KG1 (cell line): ENCODE measurements at regions not wholly inside any gene's neighbourhood (a gene's known extent, or its start where the extent isn't known, plus 50 kb on each side); places are given as distances from the start of the nearest gene placed in this dataset.
A peak's percentile ranks its signal among the peaks of the same experiment; 100 is the strongest.
"Not testable (repeated sequence)": the region's sequence is repeated elsewhere in the genome, so short reads cannot be mapped to it uniquely, and the experiment has no call there.

Source experiments
- DNase-seq: peaks from one replicate; lab custom pipeline; 2025; lab: John Stamatoyannopoulos, UW

DNA sequence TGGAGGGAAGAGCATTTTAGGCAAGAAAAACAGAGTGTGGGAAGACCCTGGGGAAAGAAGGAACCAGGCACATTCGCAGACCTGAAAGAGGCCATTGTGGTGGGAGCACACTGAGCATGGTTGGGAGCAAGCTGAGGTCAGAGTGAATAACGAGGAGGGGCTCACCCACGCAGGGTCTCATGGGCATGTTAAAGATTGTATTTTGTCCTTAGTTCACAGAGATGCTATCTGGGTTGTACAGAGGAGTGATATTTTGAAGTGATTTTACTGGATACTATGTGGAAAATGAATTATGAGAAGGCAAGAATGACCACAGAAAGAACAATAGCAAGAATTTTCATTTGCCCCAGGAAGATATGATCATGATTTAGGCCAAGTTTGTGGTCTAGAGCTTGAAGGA, 578.3 kb upstream of the NR5A2 start:
- no peak for DNase-seq

DNA sequence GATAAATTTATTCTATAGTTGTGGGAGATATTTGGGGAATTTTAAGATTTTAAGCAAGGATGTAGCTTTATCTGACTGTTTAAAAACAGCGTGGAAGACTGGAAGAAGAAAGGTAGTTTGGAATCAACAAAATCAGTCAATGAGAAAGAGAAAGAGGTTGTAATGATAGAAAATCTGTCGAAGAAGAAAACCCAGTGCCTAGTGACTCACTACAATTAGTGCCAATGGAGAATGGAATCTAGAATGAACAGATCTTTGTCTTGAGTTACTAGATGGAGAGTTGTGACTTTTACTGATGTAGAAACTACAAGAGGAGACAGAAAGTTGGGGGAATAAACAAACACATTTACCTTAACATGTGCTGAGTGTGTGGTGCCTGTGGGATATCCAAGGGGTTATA, 577.8 kb upstream of the NR5A2 start:
- DNase-seq: no peak

DNA sequence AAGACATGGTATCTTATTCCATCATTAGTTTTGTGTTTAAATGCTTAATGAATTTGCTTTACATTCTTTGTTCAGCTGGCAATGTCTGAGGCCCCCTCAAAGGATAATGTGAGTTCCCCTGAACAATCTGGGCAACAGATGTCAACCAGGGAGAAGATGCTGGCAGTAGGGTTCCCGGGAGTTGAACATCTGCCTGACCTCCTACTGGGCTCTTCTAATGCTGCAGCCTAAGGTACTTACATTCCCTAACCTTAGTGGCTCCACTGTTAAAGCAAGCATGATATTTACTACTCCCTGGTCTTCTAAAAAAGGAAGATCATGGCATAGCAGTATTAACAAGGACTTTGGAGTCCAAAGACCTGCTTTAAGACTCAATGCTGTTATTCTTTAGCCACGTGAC, 574.9 kb upstream of the NR5A2 start:
- no peak for DNase-seq

DNA sequence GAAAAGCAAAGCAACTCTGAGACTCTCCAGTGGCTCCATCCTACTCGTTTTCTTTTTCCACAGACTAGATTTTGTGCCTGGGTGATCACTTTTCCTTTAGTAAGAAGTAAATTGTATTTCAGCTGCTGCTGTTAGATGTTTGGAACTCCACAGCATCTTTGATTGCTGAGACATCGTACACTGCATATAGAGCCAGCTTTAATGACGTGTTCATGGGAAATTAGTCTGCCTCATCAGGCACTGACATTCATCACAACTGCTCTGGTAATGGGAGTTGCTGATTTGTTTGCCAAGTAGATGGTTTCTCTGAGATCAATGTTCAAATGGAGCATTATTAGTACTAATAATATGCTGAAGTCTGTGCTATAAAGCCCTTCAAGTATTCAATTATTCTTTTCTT, 573.8 kb upstream of the NR5A2 start:
- DNase-seq: no peak

DNA sequence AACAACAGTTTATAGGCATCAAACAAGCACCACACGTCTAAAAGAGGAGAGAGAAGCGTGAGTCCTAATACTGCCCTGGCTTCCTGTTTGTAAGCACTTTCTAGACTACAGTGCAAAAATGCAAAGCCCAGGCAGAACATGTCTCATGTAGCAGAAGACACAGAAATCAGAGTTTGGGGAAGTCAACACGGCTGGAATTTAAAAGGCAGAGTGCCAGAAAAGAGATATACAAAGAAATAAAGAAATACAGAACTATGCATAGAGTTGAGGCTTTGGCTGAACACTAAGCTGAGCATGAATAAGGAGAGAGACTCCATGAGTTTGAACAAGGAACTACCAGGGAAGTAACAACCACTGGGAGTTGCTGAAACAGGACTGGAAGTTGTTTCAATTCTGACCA, 566.6 kb upstream of the NR5A2 start:
- no peak for DNase-seq

DNA sequence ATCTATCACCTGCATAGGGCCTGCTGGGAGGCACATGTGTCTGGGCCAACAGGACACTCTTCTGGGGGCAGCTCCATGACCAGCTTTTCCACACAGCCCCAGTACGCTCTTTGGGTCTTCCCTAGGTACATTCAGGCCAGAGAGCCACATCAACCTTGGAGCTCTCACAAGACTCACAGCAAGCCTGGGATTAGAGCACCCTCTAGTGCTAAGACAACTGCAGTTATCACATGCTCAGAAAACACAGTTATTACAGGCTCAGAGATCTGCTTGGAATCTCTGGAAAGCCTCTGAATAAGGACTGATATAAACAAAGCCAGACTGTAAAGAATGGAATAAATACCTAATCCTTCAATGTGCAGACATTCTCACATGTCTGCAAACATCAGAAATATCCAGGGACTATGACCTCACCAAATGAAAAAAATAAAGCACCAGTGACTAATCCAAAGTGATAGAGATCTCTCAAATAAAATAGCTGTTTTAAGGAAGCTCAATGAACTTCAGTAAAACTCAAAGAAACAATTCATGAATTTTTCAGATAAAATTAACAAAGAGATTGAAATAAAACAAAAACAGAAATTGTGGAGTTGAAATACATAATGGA, 563.9 kb upstream of the NR5A2 start:
- DNase-seq: peak; percentile 8

DNA sequence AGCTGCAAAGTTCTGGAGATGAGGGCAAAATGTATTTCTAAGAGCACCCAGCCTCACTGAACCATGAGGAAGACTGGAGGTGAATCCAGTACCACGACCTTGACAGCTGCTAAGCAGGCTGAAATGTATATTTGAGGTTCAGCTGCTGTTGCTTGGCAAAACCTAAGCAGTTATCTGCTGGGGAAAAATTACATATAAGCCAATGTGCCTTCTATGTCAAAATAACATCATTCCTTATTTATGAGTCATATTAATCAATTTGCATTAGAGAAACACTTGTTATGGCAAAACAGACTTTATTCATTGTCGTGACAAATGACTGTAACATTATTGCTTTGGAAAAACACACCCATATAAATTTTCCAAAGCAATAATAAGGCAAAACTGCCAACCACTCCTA, 560.5 kb upstream of the NR5A2 start:
- DNase-seq: no peak

DNA sequence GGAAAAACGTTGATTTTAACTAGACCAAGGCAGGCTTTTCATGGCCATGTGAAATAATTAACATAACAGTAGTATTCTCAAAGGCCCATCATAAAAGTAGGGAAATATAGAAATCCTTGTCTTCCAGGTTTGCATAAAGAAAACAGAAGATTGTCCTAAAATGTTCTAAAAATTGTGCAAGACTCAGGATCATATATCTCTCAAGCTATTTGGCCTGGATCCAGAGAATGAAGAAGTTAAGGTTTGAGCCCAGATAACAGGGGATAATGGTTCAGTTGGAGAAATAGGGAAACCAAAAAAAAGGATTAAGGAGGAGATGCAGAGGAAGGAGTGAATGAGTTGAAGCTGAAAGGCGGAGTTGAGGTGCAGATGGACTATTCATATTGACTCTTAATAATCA, 555.5 kb upstream of the NR5A2 start:
- DNase-seq: no peak

DNA sequence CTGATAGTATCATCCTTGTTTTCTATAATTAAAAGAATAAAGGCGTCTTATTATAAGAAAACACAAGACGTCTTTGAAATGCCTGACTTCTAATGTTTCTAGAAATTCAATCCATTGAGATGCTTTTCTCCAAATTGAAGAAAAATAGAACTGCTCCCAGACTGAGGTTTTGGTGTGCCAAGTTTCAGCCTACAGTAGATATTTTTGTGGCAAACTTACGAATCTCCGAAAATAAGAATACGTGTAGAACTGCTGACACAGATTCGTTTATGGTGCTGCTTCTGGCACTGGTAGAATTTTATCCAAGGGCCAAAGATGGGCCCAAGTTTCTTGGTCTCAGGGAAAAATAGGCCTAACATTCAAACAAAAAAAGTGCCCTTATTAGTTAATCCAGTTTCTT, 554.5 kb upstream of the NR5A2 start:
- no peak for DNase-seq

DNA sequence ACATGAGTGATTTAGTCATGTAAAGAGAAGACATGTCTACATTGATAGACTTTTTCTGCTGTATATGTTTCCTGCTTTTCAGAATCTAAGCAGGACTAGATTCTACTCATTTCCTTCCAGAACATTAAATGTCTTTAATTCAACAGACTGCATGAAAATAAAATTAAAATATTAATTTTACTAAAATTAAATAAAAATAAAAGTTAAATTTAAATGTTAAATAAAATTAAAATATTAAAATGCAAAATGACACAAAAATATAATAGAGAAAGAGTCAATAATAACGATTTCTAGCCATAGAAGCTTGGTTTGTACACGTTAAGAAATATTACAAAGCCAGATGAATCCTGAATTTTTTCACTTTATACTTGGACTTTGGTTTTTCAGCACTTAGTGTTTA, 552.8 kb upstream of the NR5A2 start:
- DNase-seq: no peak

DNA sequence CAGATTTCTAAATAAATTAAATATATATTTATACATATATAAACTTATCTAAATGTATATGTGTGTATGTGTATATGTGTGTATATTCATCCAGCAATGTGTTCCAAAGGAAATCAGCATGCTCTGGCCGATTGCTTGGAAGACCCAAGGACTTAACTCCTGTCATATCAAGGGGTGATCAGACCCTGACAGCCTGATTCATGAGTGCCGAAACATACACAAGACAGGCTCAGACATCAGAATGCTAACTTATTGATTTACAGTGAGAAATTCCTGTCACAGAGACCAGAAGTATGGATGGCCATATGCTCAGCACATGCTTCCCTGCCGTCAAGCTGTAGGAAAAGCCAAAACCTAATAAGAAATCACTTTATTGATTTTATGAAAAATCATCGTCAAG, 545.1 kb upstream of the NR5A2 start:
- no peak for DNase-seq

DNA sequence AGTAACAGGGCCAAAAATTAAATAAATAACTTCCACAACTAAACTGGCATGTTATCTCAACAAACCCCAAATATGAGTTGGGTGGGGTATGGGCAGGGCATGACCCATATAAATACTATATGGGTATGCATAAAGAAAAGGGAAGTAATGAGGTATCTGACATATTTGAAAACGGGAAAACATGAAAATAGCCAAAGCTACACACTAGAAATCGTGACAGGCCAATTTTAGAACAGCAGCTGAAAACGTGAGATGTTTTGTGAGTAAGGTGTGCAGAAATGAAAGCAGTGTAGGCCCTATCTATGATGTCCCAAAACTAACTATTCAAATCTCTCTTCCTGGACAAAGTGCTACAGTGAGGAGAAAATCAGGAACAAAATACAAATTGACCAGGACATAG, 537.9 kb upstream of the NR5A2 start:
- no peak for DNase-seq

DNA sequence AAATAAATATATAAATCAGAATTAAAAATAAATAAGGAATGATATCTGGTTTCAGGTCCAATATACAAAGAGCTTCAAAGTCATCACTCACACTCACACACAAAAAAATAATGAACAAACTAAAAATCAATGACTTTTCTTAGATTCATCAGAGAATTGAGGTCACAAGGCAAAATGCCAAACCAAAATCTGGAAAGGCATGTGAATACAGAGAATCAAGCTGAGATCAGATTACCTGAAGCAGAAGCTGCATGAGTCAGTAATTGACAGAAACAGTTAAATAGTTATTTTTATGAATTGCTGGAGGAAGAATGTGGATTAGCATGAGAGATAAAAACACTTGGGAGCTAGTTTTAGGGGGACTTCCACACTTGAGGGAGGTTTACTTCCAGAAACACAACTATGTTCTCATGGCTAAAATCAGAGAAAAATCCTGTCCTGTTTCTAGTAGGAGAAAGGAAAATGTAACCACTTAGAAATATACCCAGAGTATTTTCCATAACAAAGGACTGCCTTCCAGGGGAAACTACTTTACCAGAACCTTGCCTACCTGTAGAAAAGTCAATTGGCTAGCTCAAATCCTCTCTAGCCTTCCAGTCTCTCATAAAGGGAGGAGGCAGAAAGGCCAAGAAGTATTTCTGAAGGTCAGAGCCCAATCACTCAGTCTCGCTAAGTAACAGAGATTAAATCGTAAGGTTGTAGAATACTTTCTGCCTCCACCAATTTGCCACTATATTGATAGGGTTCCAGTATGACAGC, 536.6 kb upstream of the NR5A2 start:
- no peak for DNase-seq

DNA sequence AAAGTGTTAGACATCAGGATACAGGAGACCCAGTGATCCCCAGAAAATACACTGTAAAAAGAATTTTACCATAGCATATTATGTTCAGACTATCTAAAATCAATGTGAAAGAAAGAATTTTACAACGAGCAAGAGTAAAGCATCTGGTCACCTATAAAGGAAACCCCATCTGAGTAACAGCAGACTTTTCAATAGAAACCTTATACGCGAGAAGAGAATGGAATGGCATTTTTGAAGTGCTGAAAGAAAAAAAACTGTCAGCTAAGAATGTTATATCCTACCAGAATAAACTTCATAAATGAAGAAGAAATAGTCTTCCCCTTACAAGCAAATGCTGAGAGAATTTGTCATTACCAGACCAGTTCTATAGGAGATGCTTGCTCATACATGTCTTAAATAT, 532.1 kb upstream of the NR5A2 start:
- no peak for DNase-seq

DNA sequence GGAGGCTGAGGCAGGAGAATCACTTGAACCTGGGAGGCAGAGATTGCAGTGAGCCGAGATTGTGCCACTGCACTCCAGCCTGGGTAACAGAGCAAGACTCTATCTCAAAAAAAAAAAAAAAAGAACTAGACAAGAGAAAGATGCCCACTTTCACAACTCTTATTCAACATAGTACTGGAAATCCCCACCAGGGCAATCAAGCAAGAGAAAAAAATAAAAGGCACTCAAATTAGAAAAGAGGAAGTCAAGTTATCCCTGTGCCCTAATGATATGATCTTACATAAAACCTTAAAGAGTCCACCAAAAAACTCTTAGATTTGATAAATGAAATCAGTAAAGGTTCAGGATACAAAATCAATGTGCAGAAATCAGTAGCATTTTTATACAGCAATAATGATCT, 528.7 kb upstream of the NR5A2 start:
- DNase-seq: not testable (repeated sequence)

DNA sequence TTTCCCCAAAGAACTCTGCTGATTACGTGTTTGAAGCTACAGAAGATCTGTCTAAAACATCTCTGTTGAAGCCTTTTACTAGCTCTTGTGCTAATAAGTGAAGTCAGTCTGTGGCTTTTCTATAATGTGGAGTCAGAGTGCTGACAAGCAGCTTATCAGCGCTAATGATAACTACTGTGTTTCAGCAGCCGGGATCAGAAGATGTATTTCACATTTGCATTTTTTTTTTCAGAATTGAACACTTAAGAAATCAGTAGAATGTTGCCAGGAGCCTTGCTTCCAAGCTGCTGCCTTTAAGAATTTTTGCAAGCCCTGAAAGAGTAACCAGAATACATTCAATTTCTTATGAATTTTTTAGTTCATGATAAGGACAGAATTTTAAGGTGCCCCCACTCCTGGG, 519.4 kb upstream of the NR5A2 start:
- no peak for DNase-seq

DNA sequence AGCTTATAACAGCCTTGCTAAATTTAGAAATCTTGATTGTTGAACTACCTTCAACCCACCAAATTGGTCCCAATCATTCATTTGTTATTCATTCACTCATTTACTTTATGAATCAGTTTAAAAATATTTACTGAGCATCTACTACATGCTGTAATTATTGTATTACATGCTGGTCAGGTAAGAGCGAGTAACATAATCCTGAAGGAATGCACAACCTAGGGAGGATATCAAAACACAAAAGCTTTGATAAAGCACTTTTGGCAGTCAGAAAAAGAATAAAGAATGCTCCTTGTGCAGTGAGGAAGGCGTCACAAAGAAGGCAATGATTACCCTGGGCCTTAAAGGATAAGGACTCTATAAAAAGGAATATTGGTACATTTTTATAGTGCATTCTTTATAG, 518.9 kb upstream of the NR5A2 start:
- DNase-seq: no peak

DNA sequence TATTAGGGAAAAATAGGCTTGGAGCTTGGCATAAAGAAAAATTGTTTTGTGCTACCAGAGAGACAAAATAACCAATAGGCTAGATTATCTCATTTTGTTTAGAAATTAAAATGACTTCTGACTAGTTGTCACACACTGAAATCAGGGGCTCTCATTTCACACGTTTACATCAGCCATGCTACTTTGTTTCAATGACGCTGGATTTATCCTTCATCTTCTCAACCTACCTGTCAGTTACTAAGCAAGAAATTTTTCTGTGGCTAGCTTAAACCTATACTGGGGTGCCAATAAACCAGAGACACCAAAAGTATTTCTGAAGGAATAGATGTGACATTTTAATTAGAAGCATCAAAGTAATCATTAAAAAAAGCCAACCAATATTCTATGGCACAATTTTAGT, 518.1 kb upstream of the NR5A2 start:
- DNase-seq: no peak

DNA sequence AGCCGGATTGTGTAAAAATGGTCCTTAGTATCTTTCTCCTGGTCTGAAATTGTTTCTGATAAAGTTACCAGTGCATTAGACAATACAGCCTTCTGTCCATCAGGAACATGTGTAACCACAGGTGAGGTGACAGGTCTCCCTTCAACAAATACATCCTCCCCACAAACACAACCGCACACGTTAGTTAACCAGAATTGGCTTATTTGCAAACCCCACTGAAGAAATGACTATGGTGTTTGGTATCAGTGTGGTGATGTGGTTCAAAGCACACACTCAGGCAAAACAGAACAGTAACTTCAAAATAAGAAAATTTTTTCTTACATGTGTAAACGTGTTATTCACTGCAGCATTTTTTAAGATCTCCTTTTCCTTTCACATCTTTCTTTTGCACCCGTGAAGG, 517.2 kb upstream of the NR5A2 start:
- DNase-seq: no peak

DNA sequence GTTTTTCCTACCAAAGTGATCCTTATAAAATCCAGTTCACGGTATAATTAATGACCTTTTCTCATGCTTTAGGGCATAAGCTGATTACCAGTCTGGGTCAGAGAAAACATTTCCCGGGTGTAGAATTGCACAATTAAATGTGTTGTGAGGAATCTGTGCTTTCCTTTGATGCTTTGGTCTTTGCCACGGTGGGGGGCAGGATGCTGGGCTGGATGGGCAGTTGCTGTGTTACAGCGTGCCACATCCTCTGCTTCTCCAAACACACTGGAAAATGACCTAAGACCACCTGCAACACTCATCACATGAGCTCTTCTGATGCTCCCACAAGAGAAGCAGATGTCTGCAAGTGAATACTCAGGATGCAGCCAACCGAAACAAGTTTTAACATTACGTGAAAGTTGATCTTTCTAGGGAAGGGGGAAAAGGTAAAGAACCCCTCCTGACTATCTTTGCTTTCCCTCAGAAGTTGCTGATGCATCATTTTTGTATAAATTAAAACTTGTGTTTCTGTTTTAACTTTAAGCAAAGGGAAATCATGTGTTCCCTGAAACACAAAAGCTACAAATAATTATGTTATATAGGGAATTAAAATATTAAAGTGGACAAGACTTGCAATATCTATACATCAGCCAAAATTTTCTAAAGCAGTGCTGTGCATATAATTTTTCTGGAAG, 515.3 kb upstream of the NR5A2 start:
- no peak for DNase-seq

DNA sequence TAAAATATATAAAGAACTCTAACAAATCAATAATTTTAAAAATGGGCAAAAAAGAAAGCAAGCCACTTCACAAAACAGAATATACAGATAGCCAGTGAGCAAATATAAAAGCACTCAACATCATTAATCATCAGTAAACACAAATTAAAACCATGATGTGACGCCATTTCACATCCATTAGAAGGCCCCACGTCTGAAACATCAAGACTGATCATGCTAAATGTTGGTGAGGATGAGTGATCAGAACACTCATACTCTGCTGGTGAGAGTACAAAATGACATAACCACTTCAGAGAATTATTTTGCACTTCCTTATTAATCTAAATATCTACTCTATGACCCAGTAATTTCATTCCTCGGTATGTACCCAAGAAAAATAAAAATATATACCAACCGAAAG, 512.2 kb upstream of the NR5A2 start:
- no peak for DNase-seq

DNA sequence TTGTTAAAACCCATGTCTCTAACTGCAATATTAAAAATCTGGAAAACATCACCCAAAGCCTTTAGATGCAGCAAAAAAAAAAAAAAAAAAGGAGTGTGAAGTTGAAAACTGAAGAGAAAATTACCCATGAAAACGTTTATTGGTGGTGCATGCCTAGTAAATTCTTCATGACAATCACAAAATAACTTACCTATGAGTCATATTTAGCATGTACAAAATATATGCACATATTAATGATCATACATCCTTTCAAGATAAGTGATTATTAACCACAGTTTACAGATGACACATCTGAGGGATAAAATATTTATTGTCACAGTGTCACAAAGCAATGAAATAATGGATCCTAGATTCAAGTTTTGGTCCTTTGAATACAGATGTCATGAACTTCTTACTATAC, 505.2 kb upstream of the NR5A2 start:
- no peak for DNase-seq

DNA sequence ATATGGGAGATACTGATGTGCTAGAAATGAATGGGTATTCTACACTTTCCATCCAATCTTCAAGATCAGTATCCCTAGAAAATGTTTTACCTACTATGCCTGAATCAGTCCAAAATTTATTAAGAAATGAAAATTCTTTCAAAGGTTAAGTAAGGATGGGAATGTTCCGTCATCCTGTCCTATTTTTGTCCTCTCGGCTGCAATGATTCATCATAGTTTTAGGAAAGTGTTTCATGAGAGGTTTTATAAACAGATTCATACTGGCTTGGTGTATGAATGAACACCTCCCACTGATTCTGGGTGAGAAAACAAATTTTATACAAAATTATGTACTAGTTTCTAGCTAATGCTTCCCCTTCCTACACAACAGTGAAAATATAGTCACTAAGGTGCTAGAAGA, 504.6 kb upstream of the NR5A2 start:
- DNase-seq: no peak

DNA sequence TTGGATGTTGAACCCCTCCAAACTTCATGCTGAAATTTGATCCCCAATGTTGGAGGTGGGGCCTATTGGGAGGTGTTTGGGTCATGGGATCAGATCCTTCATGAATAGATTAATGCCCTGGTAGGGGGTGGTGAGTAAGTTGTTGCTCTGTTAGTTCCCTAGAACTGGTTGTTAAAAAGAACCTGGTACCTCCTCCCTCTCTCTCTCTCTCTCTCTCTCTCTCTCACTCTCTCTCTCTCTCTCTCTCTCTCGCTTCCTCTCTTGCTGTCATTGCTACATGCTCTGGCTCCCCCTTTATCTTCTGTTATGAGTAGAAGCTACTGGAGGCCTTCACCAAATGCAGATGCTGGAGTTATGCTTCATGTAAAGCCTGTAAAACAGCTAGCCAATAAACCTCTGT, 498.2 kb upstream of the NR5A2 start:
- no peak for DNase-seq
